Suprapubic skin (tissue), 4 donors: ENCODE measurements at regions not wholly inside any gene's neighbourhood (a gene's known extent, or its start where the extent isn't known, plus 50 kb on each side); places are given as distances from the start of the nearest gene placed in this dataset.

Source experiments
- EP300 ChIP-seq: sonication (generic); formaldehyde crosslinking; IDR thresholded peaks from one replicate; pipeline ENCODE4 v1.6.1; 2017; ENCODE audit warnings: antibody characterized with exemption
- POLR2AphosphoS5 ChIP-seq, 3 donors: sonication (generic); formaldehyde crosslinking; IDR thresholded peaks; one replicate each; pipeline ENCODE4 v1.6.1; 2017; ENCODE audit warnings: antibody characterized with exemption in 3 of 3

- TF ChIP-seq EP300 (no peak), POLR2AphosphoS5 (IDR thresholded peaks at IDR 0.05) (no peak)
These were observed 156.8 kb upstream of the ATP1B1 start for GRCh38 chr1:168949672-168950071.
